Smooth muscle cell (in vitro differentiated cells): ENCODE measurements at regions not wholly inside any gene's neighbourhood (a gene's known extent, or its start where the extent isn't known, plus 50 kb on each side); places are given as distances from the start of the nearest gene placed in this dataset.
A peak's percentile ranks its signal among the peaks of the same experiment; 100 is the strongest.

ENCODE experiments used
- DNase-seq: peaks from one replicate; lab custom pipeline; 2025; ENCODE audit not compliant: unreplicated experiment; lab: John Stamatoyannopoulos, UW
- H2AFZ ChIP-seq: fragments of 200-600 bp; sonication (generic); 2 replicates; pipeline ENCODE4 v1.6.0; 2016; ENCODE audit warnings: antibody characterized with exemption, low read depth, mild to moderate bottlenecking
- H3F3A ChIP-seq: fragments of 200-600 bp; sonication (generic); 2 replicates; pipeline ENCODE4 v1.6.0; 2017; ENCODE audit warnings: antibody characterized with exemption, low read depth
- H3K27ac ChIP-seq: fragments of 200-600 bp; sonication (generic); 2 replicates; pipeline ENCODE4 v1.5.1; 2016; ENCODE audit warnings: low read depth, mild to moderate bottlenecking
- H3K27me3 ChIP-seq: fragments of 200-600 bp; sonication (generic); 2 replicates; pipeline ENCODE4 v1.6.1; 2016; ENCODE audit warnings: low read depth, mild to moderate bottlenecking
- H3K36me3 ChIP-seq: fragments of 200-600 bp; sonication (generic); 2 replicates; pipeline ENCODE4 v1.5.1; 2016; ENCODE audit warnings: low read depth
- H3K4me1 ChIP-seq: fragments of 200-600 bp; sonication (generic); 2 replicates; pipeline ENCODE4 v1.5.1; 2016; ENCODE audit warnings: low read depth
- H3K4me2 ChIP-seq: fragments of 200-600 bp; sonication (generic); 2 replicates; pipeline ENCODE4 v1.6.0; 2016; ENCODE audit warnings: mild to moderate bottlenecking
- H3K4me3 ChIP-seq: fragments of 200-600 bp; sonication (generic); 2 replicates; pipeline ENCODE4 v1.5.1; 2016; ENCODE audit warnings: mild to moderate bottlenecking
- H3K79me2 ChIP-seq: fragments of 200-600 bp; sonication (generic); 2 replicates; pipeline ENCODE4 v1.6.0; 2016; ENCODE audit warnings: low read depth, mild to moderate bottlenecking
- H3K9ac ChIP-seq: fragments of 200-600 bp; sonication (generic); 2 replicates; pipeline ENCODE4 v1.6.0; 2016; ENCODE audit warnings: low read depth
- H3K9me3 ChIP-seq: fragments of 200-600 bp; sonication (generic); replicated peaks from 2 replicates; pipeline ENCODE4 v1.5.1; 2016; ENCODE audit warnings: low read depth
- H4K20me1 ChIP-seq: fragments of 200-600 bp; sonication (generic); 2 replicates; pipeline ENCODE4 v1.6.0; 2016; ENCODE audit warnings: low read depth
- WGBS: methylation state at CpG from one replicate; pipeline ENCODE4 v1.1.7; 2016; ENCODE audit warnings: low lambda C conversion rate; 5-methylcytosine and 5-hydroxymethylcytosine counted together
- TF ChIP-seq, protein P1 (sequence below): fragments of 200-600 bp; sonication (generic); IDR thresholded peaks from 2 replicates; pipeline ENCODE4 v1.5.1; 2017; ENCODE audit warnings: borderline replicate concordance, mild to moderate bottlenecking, antibody characterized with exemption; ENCODE audit not compliant: insufficient read depth, poor library complexity, severe bottlenecking

DNA sequence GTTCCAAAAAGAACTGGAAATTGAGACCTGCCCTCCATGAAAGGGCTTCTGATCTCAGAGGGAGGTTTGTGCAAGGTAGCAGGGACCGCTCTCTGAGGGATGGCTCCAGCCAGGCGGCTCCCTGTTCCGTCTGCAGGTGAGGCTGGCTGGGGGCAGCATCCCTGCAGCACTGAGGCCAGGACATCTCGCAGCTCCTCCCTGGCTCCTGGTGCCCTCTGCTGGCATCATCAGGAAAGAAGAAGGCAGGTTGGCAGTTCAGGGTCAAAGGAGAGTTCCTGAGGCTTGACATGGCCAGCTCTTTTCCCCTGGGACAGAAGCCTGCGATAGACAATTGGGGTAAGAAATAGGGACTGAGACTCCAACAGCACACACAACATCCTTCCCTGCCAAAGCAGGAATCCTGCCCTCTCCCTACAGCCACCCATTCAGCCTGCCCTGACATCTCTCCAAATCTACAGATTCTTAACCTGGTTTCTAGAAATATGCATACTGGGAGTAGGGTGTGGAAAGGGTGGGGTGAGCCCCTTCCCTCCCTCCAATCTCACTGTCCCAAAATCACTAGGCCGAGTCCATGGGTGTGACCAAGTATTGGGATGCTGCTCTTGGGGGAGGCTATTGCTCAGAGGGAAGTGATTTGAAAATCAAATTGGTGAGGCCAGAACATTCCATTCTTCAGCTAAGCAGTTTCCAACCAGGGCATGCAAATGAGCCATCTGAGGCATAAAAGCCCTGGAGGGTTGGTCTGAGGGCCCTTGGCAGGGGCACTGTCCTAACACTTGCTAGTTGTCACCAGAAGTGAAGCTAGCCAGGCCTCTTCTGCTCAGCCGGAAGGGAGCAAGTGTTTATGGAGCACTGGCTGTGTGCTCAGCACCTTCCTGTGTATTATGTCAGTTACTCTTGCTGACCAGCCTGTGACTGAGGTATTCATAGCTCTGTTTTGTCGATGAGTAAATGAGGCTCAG is 185.4 kb downstream of the TFCP2L1 start:
- H3K79me2 ChIP-seq: no peaks in the 10 kb centered on the region
- DNase-seq: no peak
- no peak overlapping the region for H3K27ac ChIP-seq
- H2AFZ ChIP-seq: no peak overlapping the region
- H3F3A ChIP-seq: no peaks in the 10 kb centered on the region
- H3K9me3 ChIP-seq: no peaks in the 10 kb centered on the region
- no peaks in the 10 kb centered on the region for H3K4me1 ChIP-seq
- H3K27me3 ChIP-seq: peaks cover 34% of the 10 kb centered on the region
- no peaks in the 10 kb centered on the region for H4K20me1 ChIP-seq
- no peak overlapping the region for H3K4me2 ChIP-seq
- H3K4me3 ChIP-seq: no peak overlapping the region
- H3K9ac ChIP-seq: no peak overlapping the region
- H3K36me3 ChIP-seq: no peaks in the 10 kb centered on the region
- TF ChIP-seq, protein P1, sequence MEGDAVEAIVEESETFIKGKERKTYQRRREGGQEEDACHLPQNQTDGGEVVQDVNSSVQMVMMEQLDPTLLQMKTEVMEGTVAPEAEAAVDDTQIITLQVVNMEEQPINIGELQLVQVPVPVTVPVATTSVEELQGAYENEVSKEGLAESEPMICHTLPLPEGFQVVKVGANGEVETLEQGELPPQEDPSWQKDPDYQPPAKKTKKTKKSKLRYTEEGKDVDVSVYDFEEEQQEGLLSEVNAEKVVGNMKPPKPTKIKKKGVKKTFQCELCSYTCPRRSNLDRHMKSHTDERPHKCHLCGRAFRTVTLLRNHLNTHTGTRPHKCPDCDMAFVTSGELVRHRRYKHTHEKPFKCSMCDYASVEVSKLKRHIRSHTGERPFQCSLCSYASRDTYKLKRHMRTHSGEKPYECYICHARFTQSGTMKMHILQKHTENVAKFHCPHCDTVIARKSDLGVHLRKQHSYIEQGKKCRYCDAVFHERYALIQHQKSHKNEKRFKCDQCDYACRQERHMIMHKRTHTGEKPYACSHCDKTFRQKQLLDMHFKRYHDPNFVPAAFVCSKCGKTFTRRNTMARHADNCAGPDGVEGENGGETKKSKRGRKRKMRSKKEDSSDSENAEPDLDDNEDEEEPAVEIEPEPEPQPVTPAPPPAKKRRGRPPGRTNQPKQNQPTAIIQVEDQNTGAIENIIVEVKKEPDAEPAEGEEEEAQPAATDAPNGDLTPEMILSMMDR: peak; percentile 15
- 62% methylated on average over 8 of the region's 8 CpGs for WGBS

DNA sequence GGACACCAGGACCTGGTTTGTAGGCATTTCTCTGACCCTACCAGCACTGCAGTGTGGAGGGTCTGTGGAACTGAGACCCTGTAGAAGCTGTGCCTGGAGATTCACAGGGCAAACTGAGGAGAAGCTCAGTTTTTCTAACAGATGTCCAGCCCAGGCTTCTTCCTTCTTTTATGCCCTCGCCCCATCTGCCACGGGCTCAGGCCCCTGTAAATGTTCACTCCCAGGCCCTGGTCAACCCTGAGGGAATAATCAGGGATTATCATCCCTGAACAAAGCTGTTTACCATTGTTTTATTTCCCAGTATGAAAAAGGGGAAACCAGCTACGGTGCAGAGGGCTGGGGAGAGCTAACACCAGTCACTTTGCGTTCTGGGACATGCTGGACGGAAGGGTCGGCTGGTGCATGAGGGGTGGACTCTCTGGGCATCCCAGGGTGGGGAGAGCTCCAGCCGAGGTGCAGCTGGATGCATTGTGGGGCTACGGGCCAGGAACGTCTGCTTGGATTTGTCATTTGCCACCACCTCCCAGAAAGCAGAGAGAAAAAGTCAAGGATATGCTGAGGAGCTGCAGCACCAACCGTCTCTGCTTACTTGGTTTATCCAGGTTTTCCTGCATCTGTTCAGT is 183.8 kb downstream of the TFCP2L1 start:
- H3K4me3 ChIP-seq: no peak overlapping the region
- 80% methylated on average over 10 of the region's 10 CpGs for WGBS
- H3K27ac ChIP-seq: no peak overlapping the region
- no peaks in the 10 kb centered on the region for H3K79me2 ChIP-seq
- H3K36me3 ChIP-seq: no peaks in the 10 kb centered on the region
- no peaks in the 10 kb centered on the region for H4K20me1 ChIP-seq
- no peak overlapping the region for H3K9ac ChIP-seq
- peaks cover 34% of the 10 kb centered on the region for H3K27me3 ChIP-seq
- no peak overlapping the region for H3K4me2 ChIP-seq
- H3K4me1 ChIP-seq: no peaks in the 10 kb centered on the region
- H3F3A ChIP-seq: no peaks in the 10 kb centered on the region
- no peaks in the 10 kb centered on the region for H3K9me3 ChIP-seq
- DNase-seq: no peak
- H2AFZ ChIP-seq: no peak overlapping the region
- TF ChIP-seq, protein P1: no peak

DNA sequence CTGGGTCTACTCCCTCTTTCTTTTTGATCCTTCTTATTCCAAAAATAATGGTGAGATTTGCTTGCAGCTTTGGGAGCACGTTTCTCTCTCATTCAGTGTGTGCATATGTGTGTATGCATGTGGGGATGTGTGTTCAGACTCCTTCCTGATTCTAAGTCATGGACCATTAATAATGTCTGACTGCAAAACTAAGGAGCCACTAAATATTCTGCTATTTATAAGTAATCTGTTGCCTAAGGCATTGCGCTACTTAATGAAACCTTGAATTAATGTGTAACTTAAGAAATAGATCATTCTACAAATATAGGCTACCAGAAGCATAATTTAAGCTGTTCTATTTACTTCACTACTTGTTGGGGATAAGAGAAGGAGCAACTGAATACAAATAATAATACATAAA is 182.1 kb downstream of the TFCP2L1 start:
- Histone ChIP-seq H3K4me1 (no peaks in the 10 kb centered on the region), H3K9me3 (no peaks in the 10 kb centered on the region), H3K4me2 (no peak overlapping the region), H3K27me3 (peaks cover 30% of the 10 kb centered on the region), H3K9ac (no peak overlapping the region), H2AFZ (no peak overlapping the region), H3K27ac (no peak overlapping the region), H3K4me3 (no peak overlapping the region), H3K36me3 (no peaks in the 10 kb centered on the region), H4K20me1 (no peaks in the 10 kb centered on the region), H3F3A (no peaks in the 10 kb centered on the region), H3K79me2 (no peaks in the 10 kb centered on the region)
- 74% methylated on average over 2 of the region's 2 CpGs for WGBS
- DNase-seq: no peak
- TF ChIP-seq, protein P1: no peak
